ENCODE measurements at regions not wholly inside any gene's neighbourhood (a gene's known extent, or its start where the extent isn't known, plus 50 kb on each side); places are given as distances from the start of the nearest gene placed in this dataset.

- no peak for TF ChIP-seq HNRNPK (IDR thresholded peaks at IDR 0.05; ENCODE audit: low read depth, low read length, poor library complexity, severe bottlenecking)
- TF ChIP-seq CCNT2 (IDR thresholded peaks at IDR 0.05; ENCODE audit: borderline replicate concordance, extremely low read depth, insufficient read length, low read depth, low read length): no peak
- TF ChIP-seq EP400 (IDR thresholded peaks at IDR 0.05): no peak
- no peak for TF ChIP-seq SAP30 (IDR thresholded peaks at IDR 0.05; ENCODE audit: borderline replicate concordance, insufficient read depth, low read depth, low read length, poor library complexity, severe bottlenecking)
- no peak for TF ChIP-seq SFPQ (IDR thresholded peaks at IDR 0.05; ENCODE audit: low read depth, low read length)
- peak; percentile 29; the same call in 1 of the 2 replicates for TF ChIP-seq USF1 (CRISPR knock-in tag; IDR thresholded peaks at IDR 0.05)
- no peak for TF ChIP-seq ELF1 (tag; IDR thresholded peaks at IDR 0.05)
- TF ChIP-seq EGR1 (conservative IDR thresholded peaks at IDR 0.05): no peak
- no peak for TF ChIP-seq NEUROD1 (IDR thresholded peaks at IDR 0.05; ENCODE audit: borderline replicate concordance, low read depth, low read length, partially characterized antibody)
- TF ChIP-seq ILK (tag; IDR thresholded peaks at IDR 0.05; ENCODE audit: borderline replicate concordance, low read depth): no peak
- no peak for TF ChIP-seq MCM7 (IDR thresholded peaks at IDR 0.05)
- no peak for TF ChIP-seq BRF1 (IDR thresholded peaks at IDR 0.05; ENCODE audit: borderline replicate concordance, extremely low read depth, insufficient read length)
- TF ChIP-seq RFX5 (IDR thresholded peaks at IDR 0.05; ENCODE audit: low read depth, low read length): no peak
- TF ChIP-seq NCOA6 (IDR thresholded peaks at IDR 0.05): no peak
- peak; percentile 93 for TF ChIP-seq GATAD2A (IDR thresholded peaks at IDR 0.05)
- no peak for TF ChIP-seq LCOR (CRISPR knock-in tag; IDR thresholded peaks at IDR 0.05)
- TF ChIP-seq RCOR1 (IDR thresholded peaks at IDR 0.05; ENCODE audit: borderline replicate concordance in 1 of 2, low read depth in 2 of 2, low read length in 2 of 2): no peak; a peak in 2 of 4 replicates
- no peak for TF ChIP-seq HEY1 (CRISPR knock-in tag; IDR thresholded peaks at IDR 0.05; ENCODE audit: borderline replicate concordance)
- TF ChIP-seq SREBF2 (CRISPR knock-in tag; IDR thresholded peaks at IDR 0.05): no peak
- TF ChIP-seq KLF10 (CRISPR knock-in tag; IDR thresholded peaks at IDR 0.05): no peak
- no peak for TF ChIP-seq SPI1 (IDR thresholded peaks at IDR 0.05; ENCODE audit: borderline replicate concordance, low read depth, low read length)
- TF ChIP-seq TRIM28 (IDR thresholded peaks at IDR 0.05): no peak
- TF ChIP-seq SRSF1 (IDR thresholded peaks at IDR 0.05; ENCODE audit: low read depth, low read length): no peak
- no peak for TF ChIP-seq RHOXF2B (CRISPR knock-in tag; conservative IDR thresholded peaks at IDR 0.05)
- peak; percentile 63; the same call in 1 of the 2 replicates for TF ChIP-seq MTA3 (IDR thresholded peaks at IDR 0.05; ENCODE audit: borderline replicate concordance)
- TF ChIP-seq ATF1 (CRISPR knock-in tag; IDR thresholded peaks at IDR 0.05): no peak
- 0 out of 2 replicates have a peak, but pooled peaks have one; percentile 12 for TF ChIP-seq ATF1 (tag; IDR thresholded peaks at IDR 0.05)
- no peak for TF ChIP-seq PPARD (CRISPR knock-in tag; IDR thresholded peaks at IDR 0.05)
- no peak for TF ChIP-seq KAT7 (CRISPR knock-in tag; IDR thresholded peaks at IDR 0.05; ENCODE audit: borderline replicate concordance)
Measured at GRCh38 chr6:43838276-43839036, 68.4 kb downstream of the VEGFA start (continued).

Measured in K562 (cell line).